Uterus (tissue), 3 donors: ENCODE measurements at regions not wholly inside any gene's neighbourhood (a gene's known extent, or its start where the extent isn't known, plus 50 kb on each side); places are given as distances from the start of the nearest gene placed in this dataset.

Source experiments
- DNase-seq, 2 donors: peaks; one replicate each; pipeline ENCODE4 v3.0.0-alpha.2; 2019 to 2020
- H3K27ac ChIP-seq, 2 donors: fragments of 200-600 bp; sonication (generic); 1 replicate in 1 of 2; 2 replicates in 1 of 2; pipeline ENCODE4 v1.5.1; 2016 to 2018
- H3K27me3 ChIP-seq, 2 donors: fragments of 200-600 bp; sonication (generic); one replicate each; pipeline ENCODE4 v1.5.1; 2018 to 2019; ENCODE audit warnings: control low read depth in 1 of 2
- H3K36me3 ChIP-seq, 2 donors: fragments of 200-600 bp; sonication (generic); one replicate each; pipeline ENCODE4 v1.5.1; 2019; ENCODE audit warnings: control low read depth in 1 of 2
- H3K4me1 ChIP-seq, 2 donors: fragments of 200-600 bp; sonication (generic); one replicate each; pipeline ENCODE4 v1.5.1; 2018 to 2019; ENCODE audit warnings: control low read depth in 1 of 2
- H3K4me3 ChIP-seq, 2 donors: fragments of 200-600 bp; sonication (generic); 1 replicate in 1 of 2; 2 replicates in 1 of 2; pipeline ENCODE4 v1.5.1; 2018 to 2019; ENCODE audit warnings: mild to moderate bottlenecking in 1 of 2
- H3K9me3 ChIP-seq, 2 donors: fragments of 200-600 bp; sonication (generic); one replicate each; pipeline ENCODE4 v1.5.1; 2019; ENCODE audit warnings: control low read depth in 1 of 2
- CTCF ChIP-seq, 4 experiments: fragments of 200-600 bp in 2 of 4; fragments of 450-650 bp in 2 of 4; sonication (generic) in 2 of 4; IDR thresholded peaks; one replicate each; pipeline ENCODE4 v1.5.1; 2016 to 2019; ENCODE audit warnings: antibody characterized with exemption in 4 of 4, mild to moderate bottlenecking in 2 of 4, moderate library complexity in 1 of 4
- POLR2A ChIP-seq, 2 donors: fragments of 450-650 bp; IDR thresholded peaks; one replicate each; pipeline ENCODE4 v1.6.1; 2016; ENCODE audit warnings: antibody characterized with exemption in 2 of 2, mild to moderate bottlenecking in 1 of 2, moderate library complexity in 1 of 2
- intact Hi-C: fragments of 100-400 bp; cut with DNase I; formaldehyde crosslinking; loops from one replicate; pipeline ENCODE4 v1.15.1; 2023; ENCODE audit warnings: low total_unique reads
- donor health status: DM: yes; HTN: yes; CAD: no.

- no peak for TF ChIP-seq POLR2A (IDR thresholded peaks at IDR 0.05)
- no peak for TF ChIP-seq CTCF (IDR thresholded peaks at IDR 0.05)
- no peaks in the 10 kb centered on the region for H3K36me3 ChIP-seq
- H3K4me3 ChIP-seq = no peak overlapping the region
- no peaks in the 10 kb centered on the region for H3K4me1 ChIP-seq
- H3K27ac ChIP-seq = no peak overlapping the region
- DNase-seq = no peak
- peaks cover 0 to 1% of the 10 kb centered on the region in 2 donors for H3K27me3 ChIP-seq
- intact Hi-C loops = no loop called here
- H3K9me3 ChIP-seq = no peaks in the 10 kb centered on the region
Measured at GRCh38 chr1:48099072-48099773, 102.0 kb upstream of the TRABD2B start.

DNA sequence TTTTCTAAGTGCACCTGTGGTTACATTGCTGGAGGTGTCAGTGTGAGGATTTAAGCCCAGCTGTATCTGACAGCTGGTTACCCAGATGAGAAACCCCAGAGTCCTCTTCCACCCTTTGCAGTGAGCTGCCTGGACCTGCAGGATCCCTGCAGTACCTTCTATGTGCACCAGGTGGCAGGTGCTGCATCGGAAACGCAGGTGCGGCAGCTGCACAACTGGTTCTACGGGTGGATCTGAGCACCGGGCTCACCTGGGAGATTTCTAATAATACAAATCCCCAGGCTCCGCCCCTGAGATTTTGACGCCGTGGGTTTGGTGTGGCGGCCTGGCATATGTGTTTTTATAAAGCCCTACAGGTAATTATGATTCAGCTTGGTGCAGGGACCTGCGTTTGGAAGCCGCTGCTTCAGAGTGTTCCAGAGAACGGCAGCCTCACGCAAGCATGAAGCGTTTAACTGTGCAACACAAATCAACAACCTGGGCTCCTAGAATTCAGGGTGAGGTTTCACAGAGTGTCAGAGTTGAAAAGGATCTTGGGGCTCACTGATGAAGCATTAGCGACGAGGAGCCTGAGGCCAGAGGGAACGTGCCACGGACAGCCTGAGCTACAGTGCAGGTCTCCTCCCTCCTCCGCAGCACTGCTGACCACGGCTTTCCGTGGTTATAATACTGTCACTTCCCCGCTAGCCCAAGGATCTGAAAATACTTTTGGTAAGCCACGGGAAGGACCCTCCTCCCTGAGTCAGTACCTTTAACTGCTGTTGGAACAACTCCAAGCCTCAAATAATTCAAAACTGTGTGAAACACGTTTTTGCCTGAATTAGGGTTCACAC, 96.7 kb upstream of the TRABD2B start:
- peaks cover 0 to 5% of the 10 kb centered on the region in 2 donors for H3K27me3 ChIP-seq
- intact Hi-C loops = no loop called here
- no peak overlapping the region for H3K4me3 ChIP-seq
- peak in 1 of 2 donors; percentile 35 for DNase-seq
- H3K4me1 ChIP-seq = no peaks in the 10 kb centered on the region
- no peaks in the 10 kb centered on the region for H3K36me3 ChIP-seq
- TF ChIP-seq POLR2A (IDR thresholded peaks at IDR 0.05) (no peak), CTCF (IDR thresholded peaks at IDR 0.05) (peak in 3 of 4 experiments; percentile 46 to 51 (median 46))
- no peak overlapping the region for H3K27ac ChIP-seq
- H3K9me3 ChIP-seq = no peaks in the 10 kb centered on the region

DNA sequence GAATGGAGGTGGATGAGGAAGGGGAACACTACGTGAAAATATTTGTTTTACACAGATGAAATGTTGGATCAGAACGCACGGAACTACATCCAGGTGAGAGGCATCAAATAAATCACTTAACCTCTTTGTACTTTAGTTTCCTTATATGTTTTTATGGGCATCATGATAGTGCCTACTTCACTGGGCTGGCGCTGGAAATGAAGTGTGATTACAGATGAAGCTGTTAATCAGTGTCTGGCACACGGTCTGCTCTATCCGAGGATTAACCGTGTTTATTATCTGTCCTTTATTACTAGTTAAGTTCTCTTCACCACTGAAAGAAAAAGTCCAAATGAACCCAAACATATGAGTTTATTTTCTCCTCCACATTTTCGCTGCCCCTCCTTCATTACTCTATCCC, 96.0 kb upstream of the TRABD2B start:
- TF ChIP-seq POLR2A (IDR thresholded peaks at IDR 0.05) = no peak
- Histone ChIP-seq H3K27me3 (peaks cover 0 to 5% of the 10 kb centered on the region in 2 donors), H3K27ac (no peak overlapping the region), H3K9me3 (no peaks in the 10 kb centered on the region), H3K4me3 (no peak overlapping the region), H3K4me1 (no peaks in the 10 kb centered on the region), H3K36me3 (no peaks in the 10 kb centered on the region)
- intact Hi-C loops = no loop called here
- no peak for DNase-seq

GRCh38 chr1:48092401-48092800, 95.2 kb upstream of the TRABD2B start:
- DNase-seq = no peak
- H3K4me1 ChIP-seq = no peaks in the 10 kb centered on the region
- intact Hi-C loops = no loop called here
- H3K4me3 ChIP-seq = no peak overlapping the region
- H3K36me3 ChIP-seq = no peaks in the 10 kb centered on the region
- H3K27me3 ChIP-seq = peaks cover 0 to 5% of the 10 kb centered on the region in 2 donors
- no peaks in the 10 kb centered on the region for H3K9me3 ChIP-seq
- no peak overlapping the region for H3K27ac ChIP-seq
- TF ChIP-seq CTCF (IDR thresholded peaks at IDR 0.05) (no peak), POLR2A (IDR thresholded peaks at IDR 0.05) (no peak)

DNA sequence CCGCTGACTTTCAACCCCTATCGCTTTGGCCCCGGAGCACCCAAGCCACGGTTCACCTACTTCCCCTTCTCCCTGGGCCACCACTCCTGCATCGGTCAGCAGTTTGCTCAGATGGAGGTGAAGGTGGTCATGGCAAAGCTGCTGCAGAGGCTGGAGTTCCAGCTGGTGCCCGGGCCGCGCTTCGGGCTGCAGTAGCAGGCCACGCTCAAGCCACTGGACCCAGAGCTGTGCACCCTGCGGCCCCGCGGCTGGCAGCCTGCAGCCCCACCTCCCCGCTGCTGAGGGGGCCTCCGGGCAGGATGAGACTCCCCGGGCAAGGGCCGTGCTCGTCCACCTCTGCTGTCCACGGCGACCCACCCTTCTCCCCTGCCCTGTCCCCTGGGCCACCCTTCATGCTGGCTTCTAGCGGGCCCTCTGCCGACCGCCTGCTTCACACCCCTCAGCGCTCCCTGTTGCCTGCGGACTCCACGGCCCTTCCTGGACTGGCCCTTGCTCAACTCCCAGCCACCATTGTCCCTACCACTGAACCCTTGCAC, 92.2 kb upstream of the TRABD2B start:
- Histone ChIP-seq H3K27me3 (peaks cover 0 to 5% of the 10 kb centered on the region in 2 donors), H3K4me1 (no peaks in the 10 kb centered on the region), H3K9me3 (no peaks in the 10 kb centered on the region), H3K27ac (no peak overlapping the region), H3K36me3 (no peaks in the 10 kb centered on the region), H3K4me3 (no peak overlapping the region)
- intact Hi-C loops = no loop called here
- no peak for DNase-seq
- TF ChIP-seq POLR2A (IDR thresholded peaks at IDR 0.05) = no peak
- TF ChIP-seq CTCF (IDR thresholded peaks at IDR 0.05) = no peak
